ENCODE measurements at regions not wholly inside any gene's neighbourhood (a gene's known extent, or its start where the extent isn't known, plus 50 kb on each side); places are given as distances from the start of the nearest gene placed in this dataset.

- no peak overlapping the region for H3K4me3 ChIP-seq (replicated peaks; ENCODE audit: low read depth, low read length)
These were observed 695.5 kb upstream of the LRFN5 start for GRCh38 chr14:40911141-40911540.

GRCh38 chr14:40909906-40910305 lies 696.8 kb upstream of the LRFN5 start:
- H3K4me3 ChIP-seq (replicated peaks; ENCODE audit: low read depth, low read length) = no peak overlapping the region
- H3K27me3 ChIP-seq (replicated peaks; ENCODE audit: control insufficient read depth, insufficient read depth, low read length) = no peaks in the 10 kb centered on the region
- DNase-seq (ENCODE audit: extremely low read depth, insufficient read length) = no peak
- no peaks in the 10 kb centered on the region for H3K36me3 ChIP-seq (ENCODE audit: control insufficient read depth, insufficient read depth, low read length)
- TF ChIP-seq CTCF (IDR thresholded peaks at IDR 0.05; ENCODE audit: insufficient read depth, low read length, poor library complexity, severe bottlenecking) = no peak

More at GRCh38 chr14:40911141-40911540, 695.5 kb upstream of the LRFN5 start:
- no peaks in the 10 kb centered on the region for H3K27me3 ChIP-seq (replicated peaks; ENCODE audit: control insufficient read depth, insufficient read depth, low read length)
- H3K36me3 ChIP-seq (ENCODE audit: control insufficient read depth, insufficient read depth, low read length) = no peaks in the 10 kb centered on the region
- DNase-seq (ENCODE audit: extremely low read depth, insufficient read length) = no peak
- TF ChIP-seq CTCF (IDR thresholded peaks at IDR 0.05; ENCODE audit: insufficient read depth, low read length, poor library complexity, severe bottlenecking) = no peak

GRCh38 chr14:40903709-40904108 lies 703.0 kb upstream of the LRFN5 start:
- no peak for TF ChIP-seq CTCF (IDR thresholded peaks at IDR 0.05; ENCODE audit: insufficient read depth, low read length, poor library complexity, severe bottlenecking)
- Histone ChIP-seq H3K36me3 (ENCODE audit: control insufficient read depth, insufficient read depth, low read length) (no peaks in the 10 kb centered on the region), H3K4me3 (replicated peaks; ENCODE audit: low read depth, low read length) (no peak overlapping the region), H3K27me3 (replicated peaks; ENCODE audit: control insufficient read depth, insufficient read depth, low read length) (no peaks in the 10 kb centered on the region)
- DNase-seq (ENCODE audit: extremely low read depth, insufficient read length) = no peak

- Histone ChIP-seq H3K36me3 (ENCODE audit: control insufficient read depth, insufficient read depth, low read length) (no peaks in the 10 kb centered on the region), H3K4me3 (replicated peaks; ENCODE audit: low read depth, low read length) (no peak overlapping the region), H3K27me3 (replicated peaks; ENCODE audit: control insufficient read depth, insufficient read depth, low read length) (no peaks in the 10 kb centered on the region)
- DNase-seq (ENCODE audit: extremely low read depth, insufficient read length) = no peak
- no peak for TF ChIP-seq CTCF (IDR thresholded peaks at IDR 0.05; ENCODE audit: insufficient read depth, low read length, poor library complexity, severe bottlenecking)
These were observed 707.2 kb upstream of the LRFN5 start for GRCh38 chr14:40899435-40899834.

- TF ChIP-seq CTCF (IDR thresholded peaks at IDR 0.05; ENCODE audit: insufficient read depth, low read length, poor library complexity, severe bottlenecking) = no peak
- DNase-seq (ENCODE audit: extremely low read depth, insufficient read length) = no peak
- no peaks in the 10 kb centered on the region for H3K27me3 ChIP-seq (replicated peaks; ENCODE audit: control insufficient read depth, insufficient read depth, low read length)
- H3K36me3 ChIP-seq (ENCODE audit: control insufficient read depth, insufficient read depth, low read length) = no peaks in the 10 kb centered on the region
- H3K4me3 ChIP-seq (replicated peaks; ENCODE audit: low read depth, low read length) = no peak overlapping the region
These were observed 711.8 kb upstream of the LRFN5 start for GRCh38 chr14:40894846-40895245.

GRCh38 chr14:40889126-40889525 lies 717.5 kb upstream of the LRFN5 start:
- Histone ChIP-seq H3K27me3 (replicated peaks; ENCODE audit: control insufficient read depth, insufficient read depth, low read length) (no peaks in the 10 kb centered on the region), H3K36me3 (ENCODE audit: control insufficient read depth, insufficient read depth, low read length) (no peaks in the 10 kb centered on the region), H3K4me3 (replicated peaks; ENCODE audit: low read depth, low read length) (no peak overlapping the region)
- TF ChIP-seq CTCF (IDR thresholded peaks at IDR 0.05; ENCODE audit: insufficient read depth, low read length, poor library complexity, severe bottlenecking) = no peak
- no peak for DNase-seq (ENCODE audit: extremely low read depth, insufficient read length)

Measured in GM06990 (cell line).